K562 (cell line): ENCODE measurements at regions not wholly inside any gene's neighbourhood (a gene's known extent, or its start where the extent isn't known, plus 50 kb on each side); places are given as distances from the start of the nearest gene placed in this dataset.

ENCODE experiments used
- ATAC-seq: fragments of 200-7000 bp; cut with Tn5 transposase; 3 replicates; pipeline ENCODE4 v1.9.1; 2020; ENCODE audit warnings: moderate library complexity
- BruUV-seq: library from RNA; stranded (reverse); fragments of 400-500 nt; replicated peaks from 2 replicates; lab custom pipeline; 2021; lab: Mats Ljungman, UMichigan
- CTCF ChIA-PET: fragments of 300-600 bp; formaldehyde crosslinking; extraction: SDS; loops from one replicate; lab custom pipeline; 2021; ENCODE audit warnings: low intra/inter-chr PET ratio; lab: Yijun Ruan, JAX
- POLR2A ChIA-PET: fragments of 300-600, 350-650 bp; sonication (Branson Sonifier 250); formaldehyde crosslinking; extraction: SDS; loops from one replicate; lab custom pipeline; 2021; ENCODE audit warnings: antibody characterized with exemption, inconsistent platforms; lab: Yijun Ruan, JAX
- DNase-seq, 4 experiments: peaks; one replicate each; pipeline versions ENCODE4 v3.0.0 to v3.0.0-alpha.2; 2011 to 2018; ENCODE audit warnings: low spot score in 3 of 4, mixed read lengths in 3 of 4; ENCODE audit errors: extremely low read depth in 1 of 4
- FAIRE-seq: peaks from 2 replicates; lab custom pipeline; 2011; peaks lifted over from hg19 to GRCh38; lab: Jason Lieb, UNC
- H2AFZ ChIP-seq: 2 replicates; pipeline ENCODE4 v1.6.0; 2011; ENCODE audit warnings: low read depth, low read length, control low read depth, inconsistent platforms
- H3K27ac ChIP-seq: fragments of 200-600 bp; 3 replicates; pipeline ENCODE4 v1.8.0; 2011; ENCODE audit warnings: low read depth, mild to moderate bottlenecking, control low read depth, inconsistent platforms, low read length, moderate library complexity, mixed read lengths; ENCODE audit errors: extremely low read depth
- H3K27me3 ChIP-seq, 2 experiments: fragments of 300-600 bp in 1 of 2; 2 replicates in 1 of 2; 3 replicates in 1 of 2; pipeline versions ENCODE4 v1.6.0 to v1.8.0; 2011; ENCODE audit warnings: inconsistent platforms in 2 of 2, low read length in 2 of 2, mild to moderate bottlenecking in 1 of 2, mixed read lengths in 1 of 2, moderate library complexity in 1 of 2; ENCODE audit not compliant: control insufficient read depth in 2 of 2, insufficient read depth in 2 of 2
- H3K36me3 ChIP-seq: fragments of 300-600 bp; 3 replicates; pipeline ENCODE4 v1.8.0; 2011; ENCODE audit warnings: mild to moderate bottlenecking, low read length, inconsistent platforms; ENCODE audit not compliant: control insufficient read depth, insufficient read depth
- H3K4me1 ChIP-seq, 2 experiments: fragments of 200-600 bp in 1 of 2; replicated peaks in 1 of 2; 2 replicates in 1 of 2; 3 replicates in 1 of 2; pipeline versions ENCODE4 v1.5.1 to v1.8.0; 2011; ENCODE audit warnings: inconsistent platforms in 2 of 2, low read length in 2 of 2, mild to moderate bottlenecking in 1 of 2, mixed read lengths in 1 of 2, moderate library complexity in 1 of 2; ENCODE audit not compliant: control insufficient read depth in 2 of 2, insufficient read depth in 2 of 2
- H3K4me2 ChIP-seq: 2 replicates; pipeline ENCODE4 v1.6.1; 2011; ENCODE audit warnings: low read length, control low read depth, inconsistent platforms, mixed read lengths; ENCODE audit not compliant: insufficient read depth
- H3K4me3 ChIP-seq: fragments of 200-600 bp; sonication (generic), shearing (Covaris generic); 2 replicates; pipeline ENCODE4 v1.5.1; 2016; ENCODE audit warnings: control low read depth, inconsistent platforms
- H3K79me2 ChIP-seq: fragments of 200-600 bp; 3 replicates; pipeline ENCODE4 v1.8.0; 2011; ENCODE audit warnings: low read length, inconsistent platforms; ENCODE audit not compliant: control insufficient read depth, insufficient read depth
- H3K9ac ChIP-seq, 2 experiments: 2 replicates each; pipeline versions ENCODE4 v1.6.0 to v1.6.1; 2011; ENCODE audit warnings: low read depth in 2 of 2, low read length in 2 of 2, control low read depth in 1 of 2, inconsistent platforms in 1 of 2, mild to moderate bottlenecking in 1 of 2, mixed read lengths in 1 of 2; ENCODE audit not compliant: insufficient read depth in 1 of 2
- H3K9me1 ChIP-seq: one replicate; pipeline ENCODE4 v1.6.0; 2011; ENCODE audit warnings: inconsistent platforms, mild to moderate bottlenecking, low read length, moderate library complexity; ENCODE audit not compliant: control insufficient read depth, insufficient read depth
- H3K9me3 ChIP-seq: replicated peaks from 2 replicates; pipeline ENCODE4 v1.5.1; 2011; ENCODE audit warnings: low read depth, low read length, inconsistent platforms; ENCODE audit not compliant: control insufficient read depth, insufficient read depth
- H4K20me1 ChIP-seq: replicated peaks from 2 replicates; pipeline ENCODE4 v1.6.1; 2011; ENCODE audit warnings: low read length, inconsistent platforms, mixed read lengths; ENCODE audit not compliant: control insufficient read depth, insufficient read depth
- ARID2 ChIP-seq: fragments of 450-650 bp; IDR thresholded peaks from 2 replicates; pipeline ENCODE4 v1.6.1; 2017; ENCODE audit warnings: antibody characterized with exemption, mild to moderate bottlenecking
- CCAR2 ChIP-seq: fragments of 200-400 bp; formaldehyde crosslinking; IDR thresholded peaks from 2 replicates; pipeline ENCODE4 v1.6.1; 2017; ENCODE audit warnings: mild to moderate bottlenecking, low read depth, low read length
- E2F6 ChIP-seq, 2 experiments: IDR thresholded peaks; 2 replicates each; pipeline ENCODE4 v1.6.1; 2011; ENCODE audit warnings: borderline replicate concordance in 1 of 2, control low read depth in 1 of 2, low read depth in 1 of 2, low read length in 1 of 2, mild to moderate bottlenecking in 1 of 2, mixed read lengths in 1 of 2, moderate library complexity in 1 of 2; ENCODE audit not compliant: insufficient read depth in 1 of 2, insufficient read length in 1 of 2, poor library complexity in 1 of 2, severe bottlenecking in 1 of 2; ENCODE audit errors: extremely low read depth in 1 of 2
- FOXP4 ChIP-seq: sonication (generic); formaldehyde crosslinking; IDR thresholded peaks from 2 replicates; pipeline ENCODE4 v1.8.0; 2022; ENCODE audit warnings: mild to moderate bottlenecking, missing genetic modification reagents, borderline replicate concordance
- GTF2F1 ChIP-seq: IDR thresholded peaks from 2 replicates; pipeline ENCODE4 v1.6.1; 2011; ENCODE audit warnings: low read depth, low read length, improper control_type of control experiment
- JUNB ChIP-seq: fragments of 450-650 bp; formaldehyde crosslinking; conservative IDR thresholded peaks from 2 replicates; pipeline ENCODE4 v1.4.0; 2020; ENCODE audit warnings: mild to moderate bottlenecking
- MTA1 ChIP-seq: fragments of 450-650 bp; IDR thresholded peaks from 2 replicates; pipeline ENCODE4 v1.6.1; 2017; ENCODE audit warnings: borderline replicate concordance
- NEUROD1 ChIP-seq: fragments of 150-350 bp; IDR thresholded peaks from 2 replicates; pipeline ENCODE4 v1.6.1; 2014; ENCODE audit warnings: borderline replicate concordance, low read length, low read depth; ENCODE audit not compliant: partially characterized antibody
- POLR2B ChIP-seq: fragments of 450-650 bp; IDR thresholded peaks from 2 replicates; pipeline ENCODE4 v1.6.1; 2018; ENCODE audit warnings: low read depth; ENCODE audit not compliant: partially characterized antibody
- ZBTB40 ChIP-seq, 2 experiments: fragments of 450-650 bp in 1 of 2; sonication (generic) in 1 of 2; formaldehyde crosslinking in 1 of 2; IDR thresholded peaks; 2 replicates each; pipeline versions ENCODE4 v1.7.1 to v1.9.0; 2016 to 2022; ENCODE audit warnings: inconsistent platforms in 1 of 2, mild to moderate bottlenecking in 1 of 2, missing genetic modification reagents in 1 of 2
- ZSCAN29 ChIP-seq: fragments of 450-650 bp; IDR thresholded peaks from 2 replicates; pipeline ENCODE4 v1.6.1; 2017
- WGBS: fragments of 100-300 bp; shearing (Covaris generic); methylation state at CpG from one replicate; pipeline ENCODE4 v1.1.6; 2016; ENCODE audit warnings: low coverage, mixed read lengths; ENCODE audit not compliant: insufficient coverage; ENCODE audit errors: missing lambda C conversion rate; 5-methylcytosine and 5-hydroxymethylcytosine counted together
- in situ Hi-C: fragments of 300-500 bp; cut with MboI; formaldehyde crosslinking; loops from 4 replicates; pipeline ENCODE4 v1.15.0; 2018; ENCODE audit warnings: inconsistent platforms, mixed read lengths
- intact Hi-C: fragments of 100-400 bp; cut with micrococcal nuclease; formaldehyde crosslinking; loops from 2 replicates; pipeline ENCODE4 v1.14.2; 2022

GRCh38 chr3:78462021-78462420, 1305.8 kb downstream of the ROBO1 start:
- no peaks in the 10 kb centered on the region for H3K9me3 ChIP-seq
- FAIRE-seq (no peak), DNase-seq (no peak), ATAC-seq (no peak)
- ChIA-PET CTCF (no interaction called here), POLR2A (no interaction called here)
- no peak overlapping the region for H3K4me2 ChIP-seq
- in situ Hi-C loops (no loop called here), intact Hi-C loops (no loop called here)
- H3K79me2 ChIP-seq, result no peaks in the 10 kb centered on the region
- no peak overlapping the region for H3K27ac ChIP-seq
- H3K9ac ChIP-seq, result no peak overlapping the region
- no peak overlapping the region for H3K4me3 ChIP-seq
- no peak overlapping the region for H2AFZ ChIP-seq
- H3K4me1 ChIP-seq, result no peaks in the 10 kb centered on the region
- 0% methylated on average over 2 of the region's 2 CpGs for WGBS
- no peaks in the 10 kb centered on the region for H3K9me1 ChIP-seq
- no TSS peak for BruUV-seq
- no peaks in the 10 kb centered on the region for H3K36me3 ChIP-seq
- H3K27me3 ChIP-seq, result no peaks in the 10 kb centered on the region
- H4K20me1 ChIP-seq, result no peaks in the 10 kb centered on the region
- no peak for TF ChIP-seq ZSCAN29
- TF ChIP-seq NEUROD1, result no peak
- no peak for TF ChIP-seq CCAR2
- TF ChIP-seq GTF2F1, result no peak
- TF ChIP-seq MTA1, result no peak
- TF ChIP-seq JUNB, result no peak
- TF ChIP-seq ZBTB40 (IDR thresholded peaks at IDR 0.05), result no peak
- no peak for TF ChIP-seq ZBTB40 (CRISPR knock-in tag; IDR thresholded peaks at IDR 0.05)
- no peak for TF ChIP-seq ARID2
- TF ChIP-seq E2F6 (IDR thresholded peaks at IDR 0.05; ENCODE audit: borderline replicate concordance in 1 of 2, extremely low read depth in 1 of 2, insufficient read depth in 1 of 2, insufficient read length in 1 of 2, low read depth in 1 of 2, low read length in 1 of 2, poor library complexity in 1 of 2, severe bottlenecking in 1 of 2), result no peak
- no peak for TF ChIP-seq POLR2B
- no peak for TF ChIP-seq FOXP4 (CRISPR knock-in tag)
